Lower leg skin (tissue), 3 donors: ENCODE measurements at regions not wholly inside any gene's neighbourhood (a gene's known extent, or its start where the extent isn't known, plus 50 kb on each side); places are given as distances from the start of the nearest gene placed in this dataset.
"Not testable (repeated sequence)": the region's sequence is repeated elsewhere in the genome, so short reads cannot be mapped to it uniquely, and the experiment has no call there.

ENCODE experiments used
- POLR2A ChIP-seq, 2 donors: fragments of 450-650 bp; IDR thresholded peaks; one replicate each; pipeline ENCODE4 v1.6.1; 2016 to 2017; ENCODE audit warnings: antibody characterized with exemption in 2 of 2, mild to moderate bottlenecking in 1 of 2, moderate library complexity in 1 of 2
- TF ChIP-seq, protein P1 (sequence below), 3 donors: fragments of 450-650 bp; IDR thresholded peaks; one replicate each; pipeline ENCODE4 v1.5.1; 2016; ENCODE audit warnings: antibody characterized with exemption in 3 of 3, mild to moderate bottlenecking in 3 of 3, moderate library complexity in 2 of 3

DNA sequence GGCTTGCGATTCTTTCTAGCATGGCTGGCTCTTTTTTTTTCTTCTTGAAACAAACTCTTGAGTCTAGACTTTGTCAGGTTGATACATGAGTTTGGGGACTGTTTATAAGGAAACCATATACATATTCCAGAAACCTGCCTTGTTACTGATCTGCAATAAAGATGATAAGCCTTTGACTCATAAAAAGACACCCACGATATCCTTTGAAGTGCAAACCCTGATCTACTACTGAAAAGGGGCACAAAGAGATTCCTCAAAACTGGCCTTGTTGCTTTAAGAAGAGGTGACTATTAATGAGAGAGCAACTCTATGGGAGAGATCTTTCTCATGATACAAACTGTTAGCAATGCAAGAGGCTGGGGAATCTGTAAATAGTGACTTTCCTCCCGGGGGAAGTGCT lies 247.1 kb downstream of the ANKRD30B start:
- TF ChIP-seq POLR2A (IDR thresholded peaks at IDR 0.05) = not testable (repeated sequence)
- TF ChIP-seq, protein P1, sequence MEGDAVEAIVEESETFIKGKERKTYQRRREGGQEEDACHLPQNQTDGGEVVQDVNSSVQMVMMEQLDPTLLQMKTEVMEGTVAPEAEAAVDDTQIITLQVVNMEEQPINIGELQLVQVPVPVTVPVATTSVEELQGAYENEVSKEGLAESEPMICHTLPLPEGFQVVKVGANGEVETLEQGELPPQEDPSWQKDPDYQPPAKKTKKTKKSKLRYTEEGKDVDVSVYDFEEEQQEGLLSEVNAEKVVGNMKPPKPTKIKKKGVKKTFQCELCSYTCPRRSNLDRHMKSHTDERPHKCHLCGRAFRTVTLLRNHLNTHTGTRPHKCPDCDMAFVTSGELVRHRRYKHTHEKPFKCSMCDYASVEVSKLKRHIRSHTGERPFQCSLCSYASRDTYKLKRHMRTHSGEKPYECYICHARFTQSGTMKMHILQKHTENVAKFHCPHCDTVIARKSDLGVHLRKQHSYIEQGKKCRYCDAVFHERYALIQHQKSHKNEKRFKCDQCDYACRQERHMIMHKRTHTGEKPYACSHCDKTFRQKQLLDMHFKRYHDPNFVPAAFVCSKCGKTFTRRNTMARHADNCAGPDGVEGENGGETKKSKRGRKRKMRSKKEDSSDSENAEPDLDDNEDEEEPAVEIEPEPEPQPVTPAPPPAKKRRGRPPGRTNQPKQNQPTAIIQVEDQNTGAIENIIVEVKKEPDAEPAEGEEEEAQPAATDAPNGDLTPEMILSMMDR (IDR thresholded peaks at IDR 0.05) = not testable (repeated sequence)
